Panc1 (cell line): ENCODE measurements at regions not wholly inside any gene's neighbourhood (a gene's known extent, or its start where the extent isn't known, plus 50 kb on each side); places are given as distances from the start of the nearest gene placed in this dataset.

ENCODE experiments used
- ATAC-seq: fragments of 200-7000 bp; cut with Tn5 transposase; 2 replicates; pipeline ENCODE4 v1.9.1; 2020; ENCODE audit warnings: mild to moderate bottlenecking, moderate library complexity
- BruUV-seq: library from RNA; stranded (reverse); fragments of 400-500 nt; replicated peaks from 2 replicates; lab custom pipeline; 2021; lab: Mats Ljungman, UMichigan
- CTCF ChIA-PET: fragments of 300-600 bp; sonication (Branson Sonifier 250); formaldehyde crosslinking; loops from one replicate; lab custom pipeline; 2022; ENCODE audit warnings: antibody characterized with exemption; lab: Charles Lee
- POLR2A ChIA-PET: fragments of 300-600 bp; sonication (Branson Sonifier 250); formaldehyde crosslinking; loops from one replicate; lab custom pipeline; 2022; ENCODE audit warnings: antibody characterized with exemption; lab: Charles Lee
- DNase-seq: peaks from one replicate; pipeline ENCODE4 v3.0.0-alpha.2; 2010; ENCODE audit warnings: low read depth, low spot score
- H3K27ac ChIP-seq: 2 replicates; pipeline ENCODE4 v1.5.1; 2011; ENCODE audit warnings: mild to moderate bottlenecking, low read length, inconsistent platforms
- H3K27me3 ChIP-seq: fragments of 200-500 bp; sonication (Bioruptor generic); 2 replicates; pipeline ENCODE4 v1.6.0; 2014; ENCODE audit warnings: low read length, inconsistent platforms; ENCODE audit not compliant: control insufficient read depth, insufficient read depth
- H3K36me3 ChIP-seq: fragments of 200-500 bp; sonication (Bioruptor generic); 2 replicates; pipeline ENCODE4 v1.5.1; 2014; ENCODE audit warnings: inconsistent platforms, mild to moderate bottlenecking, low read length, moderate library complexity; ENCODE audit not compliant: control insufficient read depth, insufficient read depth
- H3K4me1 ChIP-seq: 2 replicates; pipeline ENCODE4 v1.5.1; 2011; ENCODE audit warnings: inconsistent platforms, mild to moderate bottlenecking, low read length, moderate library complexity; ENCODE audit not compliant: control insufficient read depth, insufficient read depth
- H3K4me3 ChIP-seq, 2 experiments: 2 replicates each; pipeline ENCODE4 v1.5.1; 2011 to 2012; ENCODE audit warnings: low read depth in 2 of 2, low read length in 2 of 2, mild to moderate bottlenecking in 2 of 2, inconsistent platforms in 1 of 2, moderate library complexity in 1 of 2
- H3K9me3 ChIP-seq: fragments of 200-500 bp; sonication (Bioruptor generic); 2 replicates; pipeline ENCODE4 v1.5.1; 2014; ENCODE audit warnings: low read depth, mild to moderate bottlenecking, inconsistent platforms, low read length, moderate library complexity; ENCODE audit not compliant: control insufficient read depth, insufficient read depth
- POLR2AphosphoS5 ChIP-seq: IDR thresholded peaks from 2 replicates; pipeline ENCODE4 v1.6.1; 2012; ENCODE audit warnings: mild to moderate bottlenecking, low read depth, low read length, moderate library complexity
- SIN3A ChIP-seq: IDR thresholded peaks from 2 replicates; pipeline ENCODE4 v1.6.1; 2012; ENCODE audit warnings: low read depth, mild to moderate bottlenecking, low read length, moderate library complexity, borderline replicate concordance; ENCODE audit not compliant: insufficient read depth
- TCF7L2 ChIP-seq: IDR thresholded peaks from 2 replicates; pipeline ENCODE4 v1.6.1; 2011; ENCODE audit warnings: mild to moderate bottlenecking, low read depth, low read length, inconsistent platforms
- in situ Hi-C: cut with HindIII; loops from 2 replicates; pipeline ENCODE4 v1.10.0; 2016; ENCODE audit warnings: low sequenced_read_pairs, low pct_unique_long_range_greater_than_20kb
- intact Hi-C: fragments of 100-400 bp; cut with micrococcal nuclease; formaldehyde crosslinking; loops from one replicate; pipeline ENCODE4 v1.10.0; 2022; ENCODE audit not compliant: unreplicated experiment
- TF ChIP-seq, protein P1 (sequence below), 2 experiments: IDR thresholded peaks; 2 replicates each; pipeline ENCODE4 v1.6.1; 2011 to 2012; ENCODE audit warnings: low read depth in 2 of 2, control low read depth in 1 of 2, low read length in 1 of 2, mild to moderate bottlenecking in 1 of 2, moderate library complexity in 1 of 2; ENCODE audit not compliant: insufficient read depth in 1 of 2
- TF ChIP-seq, protein P2 (sequence below): fragments of 450-650 bp; IDR thresholded peaks from 2 replicates; pipeline ENCODE4 v1.5.1; 2017; ENCODE audit warnings: mild to moderate bottlenecking

DNA sequence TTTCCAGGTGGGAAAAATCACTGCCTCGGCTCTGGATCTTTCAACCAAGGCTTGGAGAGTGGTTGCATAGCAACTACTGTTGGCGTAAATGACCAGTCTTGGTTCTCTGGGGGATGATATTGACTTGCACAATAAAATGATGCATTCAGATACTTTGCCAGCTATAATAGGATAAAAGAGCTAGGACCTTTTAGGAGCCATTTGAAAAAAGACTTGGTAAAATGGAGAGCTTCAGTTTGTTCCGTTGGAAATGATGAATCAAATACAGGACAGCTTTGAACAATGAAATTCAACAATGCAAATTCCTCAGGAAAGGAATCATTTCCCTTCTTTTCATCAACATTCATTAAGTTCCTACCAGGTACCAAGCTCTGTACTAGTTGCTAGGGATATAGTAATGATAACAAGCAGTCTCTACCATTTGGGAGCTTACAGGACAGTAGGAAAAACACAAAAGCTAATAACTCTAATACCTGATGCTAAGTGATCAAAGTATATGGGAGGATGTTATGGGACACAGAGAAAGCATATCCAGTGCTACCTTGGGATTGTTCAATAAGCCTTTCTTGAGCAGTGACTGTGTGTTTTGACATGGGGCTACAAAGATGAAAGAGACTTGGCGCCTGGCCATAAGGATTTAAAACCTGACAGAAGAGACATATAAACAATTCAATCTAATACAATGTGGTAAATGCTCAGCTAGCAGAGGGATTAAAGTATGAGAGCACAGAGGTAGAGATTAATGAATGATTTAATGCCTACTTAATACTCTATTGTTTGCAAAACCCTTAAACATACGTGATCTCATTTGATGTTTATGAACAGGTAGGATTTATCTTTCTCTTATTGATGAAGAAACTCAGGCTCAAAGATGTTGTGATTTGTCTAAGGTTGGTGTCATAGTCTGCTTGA lies 110.7 kb downstream of the QPCT start:
- DNase-seq (no peak), ATAC-seq (no peak)
- TF ChIP-seq TCF7L2: no peak
- Histone ChIP-seq H3K36me3 (no peaks in the 10 kb centered on the region), H3K4me3 (no peak overlapping the region), H3K9me3 (no peaks in the 10 kb centered on the region), H3K4me1 (no peaks in the 10 kb centered on the region), H3K27ac (no peak overlapping the region), H3K27me3 (no peaks in the 10 kb centered on the region)
- in situ Hi-C loops (no loop called here), intact Hi-C loops (no loop called here)
- POLR2A ChIA-PET: no interaction called here
- CTCF ChIA-PET: no interaction called here
- no TSS peak for BruUV-seq

DNA sequence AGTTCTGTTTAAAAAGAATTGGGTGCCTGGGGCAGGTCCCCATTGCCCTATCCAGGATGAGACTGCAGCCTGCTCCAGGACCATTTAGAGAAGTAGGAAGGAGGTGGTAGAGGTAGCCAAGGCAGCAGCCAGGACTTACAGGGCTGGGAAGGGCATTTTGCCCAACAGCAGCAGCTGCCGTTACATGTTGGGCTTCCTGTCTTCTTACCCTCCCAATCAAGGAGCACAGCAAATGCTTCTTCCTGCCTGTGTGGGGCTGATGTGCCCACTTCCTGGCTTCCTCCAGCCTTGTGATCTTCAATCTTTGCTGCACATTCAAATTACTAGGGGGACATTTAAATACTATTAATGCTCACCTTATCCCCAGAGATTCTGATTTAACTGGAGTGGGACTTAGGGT lies 112.0 kb downstream of the QPCT start:
- Histone ChIP-seq H3K27me3 (no peaks in the 10 kb centered on the region), H3K27ac (no peak overlapping the region), H3K4me1 (no peaks in the 10 kb centered on the region), H3K9me3 (no peaks in the 10 kb centered on the region), H3K4me3 (no peak overlapping the region), H3K36me3 (no peaks in the 10 kb centered on the region)
- no TSS peak for BruUV-seq
- in situ Hi-C loops (no loop called here), intact Hi-C loops (no loop called here)
- DNase-seq (no peak), ATAC-seq (no peak)
- ChIA-PET POLR2A (no interaction called here), CTCF (no interaction called here)
- TF ChIP-seq SIN3A: no peak
- no peak for TF ChIP-seq TCF7L2
- TF ChIP-seq, protein P1, sequence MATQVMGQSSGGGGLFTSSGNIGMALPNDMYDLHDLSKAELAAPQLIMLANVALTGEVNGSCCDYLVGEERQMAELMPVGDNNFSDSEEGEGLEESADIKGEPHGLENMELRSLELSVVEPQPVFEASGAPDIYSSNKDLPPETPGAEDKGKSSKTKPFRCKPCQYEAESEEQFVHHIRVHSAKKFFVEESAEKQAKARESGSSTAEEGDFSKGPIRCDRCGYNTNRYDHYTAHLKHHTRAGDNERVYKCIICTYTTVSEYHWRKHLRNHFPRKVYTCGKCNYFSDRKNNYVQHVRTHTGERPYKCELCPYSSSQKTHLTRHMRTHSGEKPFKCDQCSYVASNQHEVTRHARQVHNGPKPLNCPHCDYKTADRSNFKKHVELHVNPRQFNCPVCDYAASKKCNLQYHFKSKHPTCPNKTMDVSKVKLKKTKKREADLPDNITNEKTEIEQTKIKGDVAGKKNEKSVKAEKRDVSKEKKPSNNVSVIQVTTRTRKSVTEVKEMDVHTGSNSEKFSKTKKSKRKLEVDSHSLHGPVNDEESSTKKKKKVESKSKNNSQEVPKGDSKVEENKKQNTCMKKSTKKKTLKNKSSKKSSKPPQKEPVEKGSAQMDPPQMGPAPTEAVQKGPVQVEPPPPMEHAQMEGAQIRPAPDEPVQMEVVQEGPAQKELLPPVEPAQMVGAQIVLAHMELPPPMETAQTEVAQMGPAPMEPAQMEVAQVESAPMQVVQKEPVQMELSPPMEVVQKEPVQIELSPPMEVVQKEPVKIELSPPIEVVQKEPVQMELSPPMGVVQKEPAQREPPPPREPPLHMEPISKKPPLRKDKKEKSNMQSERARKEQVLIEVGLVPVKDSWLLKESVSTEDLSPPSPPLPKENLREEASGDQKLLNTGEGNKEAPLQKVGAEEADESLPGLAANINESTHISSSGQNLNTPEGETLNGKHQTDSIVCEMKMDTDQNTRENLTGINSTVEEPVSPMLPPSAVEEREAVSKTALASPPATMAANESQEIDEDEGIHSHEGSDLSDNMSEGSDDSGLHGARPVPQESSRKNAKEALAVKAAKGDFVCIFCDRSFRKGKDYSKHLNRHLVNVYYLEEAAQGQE (IDR thresholded peaks at IDR 0.05; ENCODE audit: insufficient read depth in 1 of 2, low read depth in 2 of 2, low read length in 1 of 2): no peak
- TF ChIP-seq, protein P2, sequence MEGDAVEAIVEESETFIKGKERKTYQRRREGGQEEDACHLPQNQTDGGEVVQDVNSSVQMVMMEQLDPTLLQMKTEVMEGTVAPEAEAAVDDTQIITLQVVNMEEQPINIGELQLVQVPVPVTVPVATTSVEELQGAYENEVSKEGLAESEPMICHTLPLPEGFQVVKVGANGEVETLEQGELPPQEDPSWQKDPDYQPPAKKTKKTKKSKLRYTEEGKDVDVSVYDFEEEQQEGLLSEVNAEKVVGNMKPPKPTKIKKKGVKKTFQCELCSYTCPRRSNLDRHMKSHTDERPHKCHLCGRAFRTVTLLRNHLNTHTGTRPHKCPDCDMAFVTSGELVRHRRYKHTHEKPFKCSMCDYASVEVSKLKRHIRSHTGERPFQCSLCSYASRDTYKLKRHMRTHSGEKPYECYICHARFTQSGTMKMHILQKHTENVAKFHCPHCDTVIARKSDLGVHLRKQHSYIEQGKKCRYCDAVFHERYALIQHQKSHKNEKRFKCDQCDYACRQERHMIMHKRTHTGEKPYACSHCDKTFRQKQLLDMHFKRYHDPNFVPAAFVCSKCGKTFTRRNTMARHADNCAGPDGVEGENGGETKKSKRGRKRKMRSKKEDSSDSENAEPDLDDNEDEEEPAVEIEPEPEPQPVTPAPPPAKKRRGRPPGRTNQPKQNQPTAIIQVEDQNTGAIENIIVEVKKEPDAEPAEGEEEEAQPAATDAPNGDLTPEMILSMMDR: no peak
- TF ChIP-seq POLR2AphosphoS5: no peak

DNA sequence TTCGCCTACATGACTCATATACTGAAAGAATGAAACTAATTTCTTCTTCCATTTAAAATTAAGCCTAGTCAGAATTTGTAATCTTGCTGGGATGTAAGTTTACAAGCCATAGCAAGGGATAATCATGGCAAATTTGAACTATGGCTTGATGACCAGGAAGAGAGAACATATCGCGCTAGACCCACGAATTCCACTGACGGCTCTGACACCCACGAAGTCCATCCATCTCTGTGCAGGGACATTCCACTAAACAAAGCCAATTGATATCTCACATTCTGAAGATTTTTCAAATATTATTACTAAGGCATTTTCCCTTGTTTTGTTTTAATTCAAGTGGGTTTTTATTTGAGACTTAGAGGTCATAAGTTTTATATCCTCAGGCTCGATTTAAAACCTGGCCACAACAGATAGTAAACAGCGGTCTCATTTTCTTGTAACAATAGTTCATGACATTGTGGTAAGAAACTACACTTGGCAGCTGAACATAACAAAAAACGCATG lies 113.0 kb downstream of the QPCT start:
- ChIA-PET POLR2A (no interaction called here), CTCF (no interaction called here)
- ATAC-seq: no peak
- Histone ChIP-seq H3K27me3 (no peaks in the 10 kb centered on the region), H3K36me3 (no peaks in the 10 kb centered on the region), H3K27ac (no peak overlapping the region), H3K4me1 (no peaks in the 10 kb centered on the region), H3K9me3 (no peaks in the 10 kb centered on the region), H3K4me3 (no peak overlapping the region)
- TF ChIP-seq TCF7L2 (no peak), SIN3A (no peak), POLR2AphosphoS5 (no peak)
- TF ChIP-seq, protein P1 (IDR thresholded peaks at IDR 0.05; ENCODE audit: insufficient read depth in 1 of 2, low read depth in 2 of 2, low read length in 1 of 2): no peak
- TF ChIP-seq, protein P2: no peak
- no TSS peak for BruUV-seq
- intact Hi-C loops: no loop called here
- no peak for DNase-seq
- in situ Hi-C loops: no loop called here
